ENCODE measurements at regions not wholly inside any gene's neighbourhood (a gene's known extent, or its start where the extent isn't known, plus 50 kb on each side); places are given as distances from the start of the nearest gene placed in this dataset.

DNA sequence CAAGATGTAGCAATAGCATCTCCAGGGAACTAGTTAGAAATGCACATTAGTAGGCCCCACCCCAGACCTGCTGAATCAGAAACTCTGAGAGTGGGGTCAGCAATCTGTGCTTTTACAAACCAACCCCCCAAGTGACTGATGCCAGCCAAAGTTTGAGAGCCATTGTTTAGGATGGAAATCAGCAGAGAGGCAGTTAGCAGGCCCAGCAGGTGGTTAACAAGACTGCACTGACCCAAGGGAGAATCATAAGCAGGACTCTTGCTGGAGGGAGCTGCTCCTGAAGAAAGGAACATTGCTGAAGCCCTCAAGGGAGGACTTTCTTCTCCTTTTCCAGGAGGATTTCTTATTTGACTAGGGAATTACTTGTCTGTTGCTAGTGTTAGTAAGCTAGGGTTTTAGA, 74.2 kb upstream of the SLC12A2 start (continued):
- TF ChIP-seq ZNF444 (CRISPR knock-in tag; IDR thresholded peaks at IDR 0.05), result no peak
- TF ChIP-seq, protein P1, sequence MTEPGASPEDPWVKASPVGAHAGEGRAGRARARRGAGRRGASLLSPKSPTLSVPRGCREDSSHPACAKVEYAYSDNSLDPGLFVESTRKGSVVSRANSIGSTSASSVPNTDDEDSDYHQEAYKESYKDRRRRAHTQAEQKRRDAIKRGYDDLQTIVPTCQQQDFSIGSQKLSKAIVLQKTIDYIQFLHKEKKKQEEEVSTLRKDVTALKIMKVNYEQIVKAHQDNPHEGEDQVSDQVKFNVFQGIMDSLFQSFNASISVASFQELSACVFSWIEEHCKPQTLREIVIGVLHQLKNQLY (CRISPR knock-in tag; conservative IDR thresholded peaks at IDR 0.05), result no peak
- TF ChIP-seq, protein P2, sequence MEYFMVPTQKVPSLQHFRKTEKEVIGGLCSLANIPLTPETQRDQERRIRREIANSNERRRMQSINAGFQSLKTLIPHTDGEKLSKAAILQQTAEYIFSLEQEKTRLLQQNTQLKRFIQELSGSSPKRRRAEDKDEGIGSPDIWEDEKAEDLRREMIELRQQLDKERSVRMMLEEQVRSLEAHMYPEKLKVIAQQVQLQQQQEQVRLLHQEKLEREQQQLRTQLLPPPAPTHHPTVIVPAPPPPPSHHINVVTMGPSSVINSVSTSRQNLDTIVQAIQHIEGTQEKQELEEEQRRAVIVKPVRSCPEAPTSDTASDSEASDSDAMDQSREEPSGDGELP (CRISPR knock-in tag; IDR thresholded peaks at IDR 0.05; ENCODE audit: borderline replicate concordance), result no peak
- TF ChIP-seq SRF (CRISPR knock-in tag; IDR thresholded peaks at IDR 0.05), result no peak
- TF ChIP-seq BDP1 (IDR thresholded peaks at IDR 0.05; ENCODE audit: insufficient read depth, insufficient read length), result no peak
- TF ChIP-seq JUN (IDR thresholded peaks at IDR 0.05; ENCODE audit: borderline replicate concordance, low read depth, low read length), result no peak
- no peak for TF ChIP-seq JUN (CRISPR knock-in tag; IDR thresholded peaks at IDR 0.05; ENCODE audit: borderline replicate concordance)

DNA sequence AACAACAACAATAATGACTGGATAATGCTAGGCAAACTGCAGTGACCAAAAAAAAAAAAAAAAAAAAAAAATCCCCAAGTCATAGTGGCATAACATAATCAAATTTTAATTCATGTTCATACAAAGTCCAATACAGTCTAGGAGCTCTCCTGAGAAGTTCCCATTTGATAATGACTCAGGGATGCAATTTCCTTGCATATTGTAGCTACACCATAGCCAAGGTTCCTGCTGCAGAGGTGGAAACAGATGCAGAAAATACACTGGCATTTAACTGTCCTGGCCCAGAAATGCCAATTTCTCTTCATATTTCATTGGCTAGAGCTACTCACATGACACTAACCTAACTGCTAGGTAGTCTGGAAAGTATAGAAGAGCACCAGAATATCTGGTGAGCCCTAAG, 72.2 kb upstream of the SLC12A2 start:
- CTCF ChIA-PET (ENCODE audit: low intra/inter-chr PET ratio), result no interaction called here
- H3K79me2 ChIP-seq (ENCODE audit: control insufficient read depth, insufficient read depth, low read length), result no peaks in the 10 kb centered on the region
- no TSS peak for BruUV-seq (replicated peaks)
- TF ChIP-seq EWSR1 (IDR thresholded peaks at IDR 0.05; ENCODE audit: borderline replicate concordance, low read depth, partially characterized antibody) (no peak), TEAD1 (CRISPR knock-in tag; IDR thresholded peaks at IDR 0.05) (no peak), FOXA3 (CRISPR knock-in tag; conservative IDR thresholded peaks at IDR 0.05 in 1 of 2, IDR thresholded peaks at IDR 0.05 in 1 of 2) (no peak)
- TF ChIP-seq, protein P3, sequence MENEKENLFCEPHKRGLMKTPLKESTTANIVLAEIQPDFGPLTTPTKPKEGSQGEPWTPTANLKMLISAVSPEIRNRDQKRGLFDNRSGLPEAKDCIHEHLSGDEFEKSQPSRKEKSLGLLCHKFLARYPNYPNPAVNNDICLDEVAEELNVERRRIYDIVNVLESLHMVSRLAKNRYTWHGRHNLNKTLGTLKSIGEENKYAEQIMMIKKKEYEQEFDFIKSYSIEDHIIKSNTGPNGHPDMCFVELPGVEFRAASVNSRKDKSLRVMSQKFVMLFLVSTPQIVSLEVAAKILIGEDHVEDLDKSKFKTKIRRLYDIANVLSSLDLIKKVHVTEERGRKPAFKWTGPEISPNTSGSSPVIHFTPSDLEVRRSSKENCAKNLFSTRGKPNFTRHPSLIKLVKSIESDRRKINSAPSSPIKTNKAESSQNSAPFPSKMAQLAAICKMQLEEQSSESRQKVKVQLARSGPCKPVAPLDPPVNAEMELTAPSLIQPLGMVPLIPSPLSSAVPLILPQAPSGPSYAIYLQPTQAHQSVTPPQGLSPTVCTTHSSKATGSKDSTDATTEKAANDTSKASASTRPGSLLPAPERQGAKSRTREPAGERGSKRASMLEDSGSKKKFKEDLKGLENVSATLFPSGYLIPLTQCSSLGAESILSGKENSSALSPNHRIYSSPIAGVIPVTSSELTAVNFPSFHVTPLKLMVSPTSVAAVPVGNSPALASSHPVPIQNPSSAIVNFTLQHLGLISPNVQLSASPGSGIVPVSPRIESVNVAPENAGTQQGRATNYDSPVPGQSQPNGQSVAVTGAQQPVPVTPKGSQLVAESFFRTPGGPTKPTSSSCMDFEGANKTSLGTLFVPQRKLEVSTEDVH (IDR thresholded peaks at IDR 0.05; ENCODE audit: low read depth, partially characterized antibody), result no peak
- TF ChIP-seq, protein P4, sequence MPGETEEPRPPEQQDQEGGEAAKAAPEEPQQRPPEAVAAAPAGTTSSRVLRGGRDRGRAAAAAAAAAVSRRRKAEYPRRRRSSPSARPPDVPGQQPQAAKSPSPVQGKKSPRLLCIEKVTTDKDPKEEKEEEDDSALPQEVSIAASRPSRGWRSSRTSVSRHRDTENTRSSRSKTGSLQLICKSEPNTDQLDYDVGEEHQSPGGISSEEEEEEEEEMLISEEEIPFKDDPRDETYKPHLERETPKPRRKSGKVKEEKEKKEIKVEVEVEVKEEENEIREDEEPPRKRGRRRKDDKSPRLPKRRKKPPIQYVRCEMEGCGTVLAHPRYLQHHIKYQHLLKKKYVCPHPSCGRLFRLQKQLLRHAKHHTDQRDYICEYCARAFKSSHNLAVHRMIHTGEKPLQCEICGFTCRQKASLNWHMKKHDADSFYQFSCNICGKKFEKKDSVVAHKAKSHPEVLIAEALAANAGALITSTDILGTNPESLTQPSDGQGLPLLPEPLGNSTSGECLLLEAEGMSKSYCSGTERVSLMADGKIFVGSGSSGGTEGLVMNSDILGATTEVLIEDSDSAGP (CRISPR knock-in tag; IDR thresholded peaks at IDR 0.05), result no peak
- TF ChIP-seq, protein P5, sequence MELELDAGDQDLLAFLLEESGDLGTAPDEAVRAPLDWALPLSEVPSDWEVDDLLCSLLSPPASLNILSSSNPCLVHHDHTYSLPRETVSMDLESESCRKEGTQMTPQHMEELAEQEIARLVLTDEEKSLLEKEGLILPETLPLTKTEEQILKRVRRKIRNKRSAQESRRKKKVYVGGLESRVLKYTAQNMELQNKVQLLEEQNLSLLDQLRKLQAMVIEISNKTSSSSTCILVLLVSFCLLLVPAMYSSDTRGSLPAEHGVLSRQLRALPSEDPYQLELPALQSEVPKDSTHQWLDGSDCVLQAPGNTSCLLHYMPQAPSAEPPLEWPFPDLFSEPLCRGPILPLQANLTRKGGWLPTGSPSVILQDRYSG (tag; conservative IDR thresholded peaks at IDR 0.05; ENCODE audit: low read depth), result no peak

More for the DNA sequence above, 72.2 kb upstream of the SLC12A2 start:
- no peaks in the 10 kb centered on the region for H4K20me1 ChIP-seq (replicated peaks; ENCODE audit: control insufficient read depth, insufficient read depth, low read length)
- FAIRE-seq, result no peak
- DNase-seq (ENCODE audit: extremely low read depth in 1 of 4, low spot score in 3 of 4), result no peak
- H3K9ac ChIP-seq (ENCODE audit: insufficient read depth in 1 of 2, low read depth in 2 of 2, low read length in 2 of 2), result no peak overlapping the region
- H2AFZ ChIP-seq (ENCODE audit: low read depth, low read length), result no peak overlapping the region
- POLR2A ChIA-PET, result interaction anchor here (0.6 kb wide), 1 partner anchor 73 kb away, joined by 3 read pairs; no protein-coding TSS in a partner anchor
- in situ Hi-C loops (cut with MboI), result no loop called here
- no peaks in the 10 kb centered on the region for H3K9me1 ChIP-seq (ENCODE audit: control insufficient read depth, insufficient read depth, low read length)
- no peak overlapping the region for H3K27ac ChIP-seq (ENCODE audit: extremely low read depth, low read depth, low read length)
- peaks cover 0 to 7% of the 10 kb centered on the region in 2 experiments; a peak in 2 of 5 replicates for H3K4me1 ChIP-seq (replicated peaks in 1 of 2; ENCODE audit: control insufficient read depth in 2 of 2, insufficient read depth in 2 of 2, low read length in 2 of 2)
- H3K9me3 ChIP-seq (replicated peaks; ENCODE audit: control insufficient read depth, insufficient read depth, low read depth, low read length), result no peaks in the 10 kb centered on the region
- no peaks in the 10 kb centered on the region for H3K27me3 ChIP-seq (ENCODE audit: control insufficient read depth in 2 of 2, insufficient read depth in 2 of 2, low read length in 2 of 2)
- H3K4me3 ChIP-seq, result no peak overlapping the region
- H3K4me2 ChIP-seq (ENCODE audit: insufficient read depth, low read length), result no peak overlapping the region
- intact Hi-C loops (cut with micrococcal nuclease), result no loop called here
- no peak for ATAC-seq
- H3K36me3 ChIP-seq (ENCODE audit: control insufficient read depth, insufficient read depth, low read length), result no peaks in the 10 kb centered on the region
